NCI-H146 treated with DMSO at 0.1 percent for 48 hours (cell line): ENCODE measurements at regions not wholly inside any gene's neighbourhood (a gene's known extent, or its start where the extent isn't known, plus 50 kb on each side); places are given as distances from the start of the nearest gene placed in this dataset.
"Not testable (repeated sequence)": the region's sequence is repeated elsewhere in the genome, so short reads cannot be mapped to it uniquely, and the experiment has no call there.

Source experiments
- DNase-seq: peaks from one replicate; lab custom pipeline; 2025; ENCODE audit not compliant: unreplicated experiment; lab: John Stamatoyannopoulos, UW

DNA sequence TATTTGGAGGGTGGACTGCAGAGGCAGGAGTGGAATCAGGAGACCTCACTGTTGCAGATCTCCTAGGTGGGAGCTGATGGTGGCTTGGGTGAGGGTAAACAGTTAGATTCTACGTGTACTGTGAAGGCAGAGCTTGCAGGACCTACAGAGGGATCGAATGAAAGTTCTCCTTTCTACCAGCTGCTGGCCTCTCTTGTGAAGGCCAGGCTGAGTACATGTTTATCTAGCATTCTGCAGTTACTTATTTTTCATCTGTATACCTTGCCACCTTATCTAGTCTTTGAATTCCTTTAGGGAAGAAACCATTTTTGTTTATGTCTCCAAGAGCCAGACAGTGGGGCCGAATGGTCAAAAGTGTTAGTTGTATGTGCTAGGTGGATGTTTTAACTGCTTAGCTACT lies 57.6 kb downstream of the PTTG1 start:
- no peak for DNase-seq

DNA sequence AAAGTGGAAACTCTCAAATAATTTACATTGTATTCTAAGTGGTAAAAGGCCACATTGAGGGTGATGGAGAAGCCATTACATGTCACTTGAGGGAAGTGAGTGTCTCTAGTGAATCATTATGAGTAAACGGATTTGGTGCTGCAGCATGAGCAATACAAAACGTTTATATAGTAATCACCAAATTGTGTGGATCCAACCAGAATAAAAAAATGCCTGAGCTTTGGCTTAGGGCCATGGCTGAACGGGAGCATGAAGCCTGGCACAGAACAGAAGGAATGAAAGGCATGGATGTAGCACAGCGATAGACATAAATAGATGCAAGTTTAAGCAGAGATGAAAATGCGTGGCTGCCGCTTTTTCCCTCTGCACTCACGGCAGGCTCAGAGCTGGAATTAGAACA lies 58.3 kb downstream of the PTTG1 start:
- DNase-seq = no peak

DNA sequence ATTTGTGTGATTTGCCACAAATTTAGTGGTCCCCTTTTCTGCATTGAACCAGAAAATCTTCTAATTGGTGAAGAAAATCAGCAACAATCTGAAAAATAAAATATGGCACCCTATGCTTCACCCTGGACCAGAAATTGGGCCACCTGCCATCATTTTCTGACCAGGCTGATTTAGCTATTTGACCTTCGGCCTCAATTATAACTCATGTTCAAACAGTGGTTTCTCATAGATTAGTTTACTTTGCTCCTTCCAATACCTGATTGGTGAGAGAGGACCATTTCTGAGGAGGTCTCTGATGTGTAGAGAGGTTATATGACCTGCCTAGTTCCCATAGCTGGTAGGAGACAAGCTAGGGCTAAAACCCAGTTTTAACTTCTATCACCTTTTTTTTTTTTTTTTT lies 59.0 kb downstream of the PTTG1 start:
- DNase-seq = no peak

DNA sequence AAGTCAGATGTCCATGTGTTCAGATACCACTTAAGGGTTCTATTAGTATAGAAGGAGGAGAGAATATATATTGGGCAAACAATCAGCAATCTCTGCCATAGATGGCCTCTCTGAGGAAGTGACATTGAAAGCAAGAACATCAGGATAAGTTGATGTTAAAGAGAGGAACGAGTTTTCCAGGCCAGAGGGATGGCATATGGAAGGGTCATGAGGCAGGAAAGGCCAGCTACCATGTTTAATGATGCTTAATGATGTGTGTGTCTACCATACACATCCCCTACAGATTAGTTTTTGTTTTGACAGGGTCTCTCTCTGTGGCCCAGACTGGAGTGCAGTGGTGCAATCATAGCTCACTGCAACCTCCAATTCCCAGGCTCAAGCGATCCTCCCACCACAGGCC lies 63.0 kb downstream of the PTTG1 start:
- DNase-seq = no peak

DNA sequence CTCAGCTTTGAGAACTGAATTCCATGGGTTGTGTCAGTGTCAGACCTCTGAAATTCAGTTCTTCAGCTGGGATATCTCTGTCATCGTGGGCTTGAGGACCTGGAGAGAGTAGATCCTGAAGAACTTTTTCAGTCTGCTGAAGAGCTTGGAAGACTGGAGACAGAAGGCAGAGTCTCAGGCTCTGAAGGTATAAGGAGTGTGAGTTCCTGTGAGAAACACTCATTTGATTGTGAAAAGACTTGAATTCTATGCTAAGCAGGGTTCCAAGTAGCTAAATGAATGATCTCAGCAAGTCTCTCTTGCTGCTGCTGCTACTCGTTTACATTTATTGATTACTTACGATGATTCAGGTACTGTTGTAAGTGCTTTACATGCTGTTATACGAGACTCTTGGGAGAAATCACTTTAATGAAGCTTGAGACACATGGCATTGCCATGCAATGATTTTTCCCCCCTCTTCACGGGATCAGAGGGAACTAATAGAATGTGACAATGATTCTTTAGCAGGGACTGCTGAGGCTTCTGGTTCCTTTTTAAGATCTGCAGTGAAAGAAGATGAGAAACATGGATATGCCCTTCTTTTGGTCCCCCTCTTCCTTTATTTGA lies 63.8 kb downstream of the PTTG1 start:
- DNase-seq = no peak

DNA sequence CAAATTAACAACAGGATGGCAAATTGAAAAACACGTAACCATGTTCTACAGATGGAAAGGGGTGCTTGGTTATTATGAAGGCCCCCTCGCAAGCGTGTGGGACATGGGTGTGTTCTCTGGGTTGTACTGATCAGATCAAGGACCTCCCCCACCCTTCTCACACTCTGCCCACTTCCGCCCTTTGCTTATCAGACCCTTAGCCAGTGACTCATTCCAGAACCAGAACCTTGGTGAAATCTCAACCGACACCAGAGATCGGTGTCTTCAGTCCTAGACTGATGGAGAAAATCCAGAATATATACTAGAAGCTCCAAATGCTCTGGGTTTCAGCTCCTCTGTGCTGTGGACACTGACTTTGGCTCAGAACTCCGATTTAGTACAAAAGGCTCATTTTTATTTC lies 64.9 kb downstream of the PTTG1 start:
- no peak for DNase-seq

DNA sequence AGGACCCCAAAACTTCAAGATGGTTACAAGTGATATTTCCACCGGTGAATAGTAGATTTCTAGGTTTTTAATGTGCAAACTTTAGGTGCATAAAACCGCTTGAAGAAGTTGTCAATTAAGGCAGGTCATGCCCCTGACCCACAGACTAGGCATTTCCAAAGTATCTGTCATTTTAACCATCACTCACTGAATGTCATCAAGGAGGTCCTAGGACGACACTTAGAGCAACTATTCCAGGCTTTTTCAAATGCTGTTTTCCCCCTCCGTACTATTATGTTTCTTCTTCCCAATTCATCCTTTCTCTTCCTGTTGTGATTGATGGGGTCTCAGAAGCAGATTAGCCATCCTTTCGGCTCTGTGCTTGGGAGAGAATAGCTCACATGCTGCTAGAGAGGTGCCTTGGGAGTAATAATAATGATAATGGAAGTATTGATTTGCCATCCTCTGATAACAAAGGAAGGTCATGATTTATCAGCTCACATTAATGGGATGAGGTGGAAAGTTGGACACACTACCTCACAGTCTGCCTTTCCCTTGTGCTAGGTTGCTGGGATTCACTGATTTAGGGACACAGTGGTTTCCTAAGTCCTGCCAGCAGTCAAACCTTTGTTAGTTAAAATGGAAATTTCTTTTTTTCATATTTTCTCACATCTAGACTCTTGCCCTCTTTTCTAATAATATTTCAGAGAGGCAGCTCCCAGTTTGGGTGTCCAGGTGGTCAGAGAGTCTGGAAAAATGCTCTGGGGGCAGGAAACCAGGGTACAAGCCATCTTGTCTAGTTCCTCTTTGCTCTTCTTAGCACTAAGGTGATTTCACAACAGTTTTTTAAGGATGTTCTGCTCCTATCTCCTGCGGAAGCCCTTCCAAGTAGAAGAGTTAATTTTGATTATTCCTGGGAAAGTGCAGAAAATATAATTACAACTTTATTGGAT lies 67.0 kb downstream of the PTTG1 start:
- DNase-seq = no peak

DNA sequence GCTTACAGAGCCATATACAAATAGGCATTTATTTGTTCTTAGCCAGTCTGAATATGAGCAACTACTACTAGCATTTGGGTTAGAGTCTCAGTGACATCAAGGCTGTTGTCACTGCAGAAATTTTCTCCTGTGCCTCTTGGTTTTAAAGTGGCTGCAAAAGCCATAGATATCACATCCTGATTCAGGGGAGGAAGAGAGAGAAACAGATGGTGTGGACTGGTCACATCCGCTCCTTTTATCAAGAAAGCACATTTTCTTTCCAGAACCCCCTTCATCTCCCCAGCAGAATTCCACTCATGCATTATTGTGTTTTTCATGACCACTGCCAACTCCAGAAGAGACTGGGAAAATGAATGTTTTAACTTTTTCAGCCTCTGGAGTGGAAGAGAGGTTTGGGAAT lies 69.8 kb downstream of the PTTG1 start:
- DNase-seq = no peak

DNA sequence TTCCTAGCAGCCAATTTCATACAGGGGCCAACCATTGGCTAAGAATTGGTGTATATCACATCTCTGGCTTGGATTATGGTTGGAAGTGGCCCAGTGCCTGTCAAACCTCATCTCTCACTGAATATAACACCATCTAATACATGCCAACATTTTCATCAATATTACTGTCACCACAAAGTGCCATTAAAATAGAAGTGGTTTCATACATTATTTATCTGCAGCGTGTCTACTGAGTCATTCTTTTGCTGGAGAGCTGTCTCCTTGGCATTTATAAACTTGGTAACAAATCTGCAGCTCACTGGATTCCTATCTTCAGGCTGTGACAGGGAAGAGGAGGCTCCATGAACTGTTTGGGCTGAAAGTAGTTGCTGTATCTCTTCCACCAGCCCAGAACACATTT lies 70.9 kb downstream of the PTTG1 start:
- no peak for DNase-seq

DNA sequence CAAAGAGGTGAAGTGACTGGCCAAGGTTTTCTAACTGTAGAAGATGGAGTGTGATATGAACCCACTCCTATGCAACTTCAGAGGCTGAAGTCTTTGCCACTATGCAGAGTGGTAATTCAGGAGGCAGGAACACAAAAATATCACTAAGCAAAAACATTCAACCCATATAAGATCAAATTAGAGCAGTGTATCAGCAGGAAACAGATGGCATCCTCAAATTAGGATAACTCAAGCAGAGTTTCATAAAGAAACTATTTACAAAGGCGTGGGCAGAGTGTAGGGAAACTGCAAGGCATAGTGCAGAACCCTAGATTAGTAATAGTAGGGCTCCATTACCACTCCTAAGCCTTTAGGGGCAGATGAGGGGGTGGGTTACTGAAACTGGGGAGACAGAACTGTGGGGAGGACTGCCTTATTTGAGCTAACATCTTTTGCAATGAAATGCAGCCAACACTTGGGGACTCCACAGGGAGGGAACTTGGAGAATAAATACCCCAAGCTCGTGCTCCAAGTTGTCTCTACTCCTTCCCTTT lies 72.2 kb downstream of the PTTG1 start:
- no peak for DNase-seq

DNA sequence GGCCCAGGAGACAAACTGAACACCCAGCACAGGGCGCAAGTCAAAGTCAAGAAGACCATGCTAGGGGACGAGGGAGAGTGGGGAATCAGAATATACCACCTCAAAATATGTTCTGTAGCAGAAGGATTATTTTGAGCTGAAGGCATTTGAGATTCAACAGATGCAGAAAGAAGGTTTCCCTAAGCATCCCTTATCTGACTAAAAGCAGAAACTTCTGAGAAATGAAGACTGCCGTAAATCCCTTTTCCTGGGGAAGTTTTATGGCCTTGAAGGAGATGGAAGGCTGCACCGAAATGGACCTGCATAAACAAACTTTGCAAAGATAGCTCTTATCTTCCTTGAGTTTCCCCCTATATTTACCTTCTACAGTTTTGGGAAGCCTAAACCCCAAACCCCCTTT lies 72.8 kb downstream of the PTTG1 start:
- DNase-seq = no peak

DNA sequence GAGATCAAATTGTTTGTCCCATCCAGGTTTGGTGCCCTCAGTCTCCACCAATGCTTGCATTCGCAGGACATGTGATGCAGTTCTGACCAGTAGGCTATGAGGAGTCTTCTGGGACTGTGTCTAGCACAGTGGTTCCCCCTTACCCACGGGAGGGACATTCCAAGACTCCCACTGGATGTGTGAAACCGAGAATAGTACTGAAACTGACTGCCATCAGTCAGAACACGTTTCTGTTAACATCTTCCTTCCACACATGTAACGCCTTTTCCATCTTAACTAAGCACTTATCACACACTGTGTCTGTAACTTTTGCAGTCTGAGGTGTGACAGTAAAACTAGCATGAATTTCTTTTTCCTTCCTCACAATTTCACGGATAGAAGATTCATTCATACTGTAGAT lies 74.7 kb downstream of the PTTG1 start:
- DNase-seq = no peak

DNA sequence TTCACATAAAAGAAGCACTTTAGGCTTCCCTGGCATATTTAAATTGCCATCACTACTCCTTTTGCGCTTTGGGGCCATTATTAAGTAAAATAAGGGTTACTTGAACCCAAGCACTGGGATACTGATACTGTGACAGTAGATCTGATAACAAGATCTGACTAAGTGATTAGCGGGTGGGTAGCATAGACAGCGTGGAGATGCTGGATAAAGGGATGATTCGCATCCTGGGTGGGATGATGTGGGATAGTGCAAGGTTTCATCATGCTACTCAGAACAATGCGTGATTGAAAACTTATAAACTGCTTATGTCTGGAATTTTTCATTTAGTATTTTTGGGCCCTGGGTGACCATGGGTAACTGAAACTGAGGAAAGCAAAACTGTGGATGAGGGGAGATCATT lies 75.1 kb downstream of the PTTG1 start:
- DNase-seq = no peak

DNA sequence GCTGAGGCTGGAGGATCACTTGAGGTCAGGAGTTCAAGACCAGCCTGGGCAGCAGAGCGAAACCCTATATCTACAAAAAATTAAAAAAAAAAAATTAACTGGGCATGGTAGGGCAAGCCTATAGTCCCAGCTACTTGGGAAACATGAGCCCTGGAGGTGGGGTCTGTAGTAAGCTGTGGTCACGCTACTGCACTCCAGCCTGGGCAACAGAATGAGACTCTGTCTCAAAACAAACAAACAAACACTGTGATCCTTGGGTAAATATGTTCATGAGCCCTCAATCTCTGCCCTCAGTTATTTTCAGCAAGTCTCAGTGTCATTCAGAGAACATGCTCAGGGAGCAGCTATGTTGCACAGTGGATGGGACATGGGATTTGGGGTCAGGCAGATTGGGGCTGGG lies 76.2 kb downstream of the PTTG1 start:
- DNase-seq = no peak

DNA sequence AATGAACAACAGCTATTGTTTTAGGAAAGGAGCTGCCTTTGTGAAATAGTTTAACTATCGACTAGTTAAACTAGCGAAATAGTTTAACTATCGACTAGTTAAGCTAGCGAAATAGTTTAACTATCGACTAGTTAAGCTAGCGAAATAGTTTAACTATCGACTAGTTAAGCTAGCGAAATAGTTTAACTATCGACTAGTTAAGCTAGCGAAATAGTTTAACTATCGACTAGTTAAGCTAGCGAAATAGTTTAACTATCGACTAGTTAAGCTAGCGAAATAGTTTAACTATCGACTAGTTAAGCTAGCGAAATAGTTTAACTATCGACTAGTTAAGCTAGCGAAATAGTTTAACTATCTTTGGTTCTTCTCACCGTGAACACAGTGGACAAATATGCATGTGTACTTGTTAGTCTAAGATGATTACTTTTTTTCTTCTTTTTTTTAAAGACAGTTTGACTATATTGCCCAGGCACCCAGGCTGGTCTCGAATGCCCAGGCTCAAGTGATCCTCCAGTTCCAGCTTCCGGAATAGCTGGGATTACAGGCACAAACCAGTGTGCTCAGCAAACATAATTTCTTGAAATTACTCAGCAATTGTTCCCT lies 76.9 kb downstream of the PTTG1 start:
- not testable (repeated sequence) for DNase-seq

DNA sequence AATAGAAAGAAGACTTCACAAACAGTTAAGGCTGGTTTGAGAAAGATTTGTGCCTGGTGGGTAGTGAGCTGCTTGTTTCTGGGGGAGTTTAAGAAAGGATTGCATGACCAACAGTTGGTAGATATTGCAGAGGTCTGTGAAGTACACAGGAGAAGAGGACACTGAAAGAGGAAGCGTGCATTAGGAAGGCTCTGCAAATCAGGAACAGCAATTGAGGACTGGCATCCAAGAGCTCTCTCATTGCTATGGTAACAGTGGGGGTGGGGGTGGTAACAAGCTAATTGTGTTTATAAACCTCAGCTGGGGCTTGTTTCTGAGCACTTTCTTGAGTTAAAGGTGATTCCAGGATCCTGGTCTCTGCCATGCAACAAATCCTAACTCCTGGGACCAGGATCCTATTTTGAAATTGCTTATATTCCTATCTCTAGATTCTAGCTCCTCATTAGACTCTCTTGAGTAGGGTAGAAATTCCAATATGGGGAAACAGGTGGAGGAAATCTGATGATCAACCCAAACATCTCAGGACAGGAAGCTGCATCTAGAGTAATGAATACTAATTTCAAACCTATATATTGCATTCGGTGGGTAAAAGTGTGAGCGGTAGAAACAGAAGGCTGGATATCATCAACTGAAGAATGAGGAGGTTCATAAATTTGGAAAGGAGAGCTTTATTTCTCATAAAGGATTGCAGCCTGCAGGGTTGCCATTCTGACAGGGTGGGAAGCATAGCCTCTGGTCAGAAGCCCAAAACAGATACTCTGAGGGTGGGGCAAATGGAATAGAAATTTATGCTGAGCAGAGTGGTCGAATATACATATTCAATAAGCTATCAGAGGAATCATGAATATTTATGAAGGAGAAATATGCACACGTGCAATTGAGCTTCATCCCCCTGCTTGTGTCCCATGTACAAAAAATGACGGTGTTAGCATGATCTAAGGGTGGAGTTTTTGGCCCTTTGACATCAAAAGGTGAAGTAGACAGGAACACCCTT lies 79.4 kb downstream of the PTTG1 start:
- no peak for DNase-seq

DNA sequence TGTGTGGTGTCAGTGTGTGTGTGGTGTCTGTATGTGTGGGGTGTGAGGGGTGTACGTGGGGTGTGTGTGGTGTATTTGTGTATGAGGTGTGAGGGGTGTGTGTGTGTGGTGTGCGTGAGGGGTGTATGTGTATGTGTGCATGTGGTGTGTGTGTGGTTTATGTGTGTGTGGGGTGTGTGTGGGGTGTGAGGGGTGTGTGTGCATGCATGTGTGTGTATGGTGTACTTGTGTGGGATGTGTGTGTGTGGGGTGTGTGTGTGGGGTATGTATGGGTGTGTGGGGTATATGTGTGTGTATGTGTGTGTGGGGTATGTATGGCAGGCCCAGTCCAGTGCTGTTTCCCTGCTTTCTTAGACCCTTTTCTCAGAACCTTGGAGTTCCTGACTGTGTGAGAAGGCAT lies 83.3 kb downstream of the PTTG1 start:
- no peak for DNase-seq

DNA sequence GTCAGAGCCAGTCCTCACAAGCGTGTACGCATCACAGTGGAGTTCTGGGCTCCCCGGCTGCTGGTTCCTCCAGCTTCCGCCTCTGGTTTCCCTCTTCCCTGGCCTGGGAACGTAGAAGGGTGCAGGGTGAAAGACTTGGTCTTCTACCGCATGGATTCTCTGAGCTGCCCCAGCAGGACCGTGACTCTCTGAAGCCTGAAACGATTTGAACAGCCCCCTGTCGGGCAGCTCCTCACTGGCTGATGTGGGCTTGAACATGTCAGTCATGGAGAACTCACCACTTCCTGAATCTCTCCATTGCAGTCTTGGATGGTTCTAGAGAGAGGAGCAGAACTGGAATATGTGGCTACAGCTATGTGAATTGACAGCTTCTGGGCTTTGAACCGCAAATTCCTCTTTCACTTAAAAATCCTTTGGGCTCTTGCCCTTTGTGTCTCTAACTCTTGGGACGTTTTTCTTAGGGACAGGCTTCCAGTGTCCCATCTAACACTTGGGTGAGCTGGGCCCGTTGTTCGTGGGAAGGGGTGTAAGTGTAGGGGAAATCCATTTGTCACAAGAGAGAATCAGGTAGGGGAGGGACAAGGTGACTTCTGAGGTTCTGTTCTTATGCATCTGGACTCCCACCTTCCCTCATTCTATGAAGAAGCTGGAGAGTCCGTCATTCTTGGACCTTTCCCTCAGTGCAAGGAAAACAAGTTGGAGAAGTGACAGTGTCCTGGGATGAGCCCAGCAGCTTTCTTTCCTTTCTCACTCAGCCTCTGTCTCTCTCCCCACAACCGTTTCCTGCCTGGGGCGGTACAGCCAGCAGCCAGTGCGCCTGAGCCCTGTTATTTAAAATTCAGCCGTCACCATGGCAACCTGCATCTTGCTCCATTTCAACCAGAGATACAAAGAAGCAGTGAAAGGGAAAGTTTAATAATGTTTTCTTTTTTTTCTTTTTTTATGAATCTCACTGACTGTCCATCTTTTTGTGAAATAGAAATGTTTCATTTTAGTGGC lies 84.7 kb downstream of the PTTG1 start:
- no peak for DNase-seq

DNA sequence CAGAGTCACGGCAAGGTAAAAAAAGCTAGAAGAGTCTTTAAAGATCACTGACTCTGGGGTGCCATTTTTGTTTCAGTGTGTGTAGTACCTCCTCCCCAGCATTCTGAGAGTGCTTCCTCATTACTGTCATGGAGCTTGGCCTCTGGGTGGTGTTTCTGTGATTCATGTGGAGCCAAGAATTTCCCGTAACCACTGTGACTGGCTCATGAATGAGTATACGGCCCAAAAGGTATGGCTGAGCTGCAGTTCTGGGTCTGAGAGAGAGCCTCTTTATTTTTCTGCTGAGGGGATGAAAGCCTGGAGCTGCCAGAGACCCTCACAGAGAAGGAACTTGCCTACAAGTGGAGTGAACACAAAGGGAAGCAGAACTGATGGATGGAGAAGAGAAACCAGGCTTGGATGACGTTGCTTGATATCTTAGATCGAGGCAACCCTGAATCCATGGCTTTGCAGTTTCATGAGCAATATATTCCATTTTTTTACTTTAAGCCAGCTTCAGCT lies 85.6 kb downstream of the PTTG1 start:
- no peak for DNase-seq
